Prostate gland (tissue), 2 donors: ENCODE measurements at regions not wholly inside any gene's neighbourhood (a gene's known extent, or its start where the extent isn't known, plus 50 kb on each side); places are given as distances from the start of the nearest gene placed in this dataset.

Experiments used
- DNase-seq: peaks from one replicate; pipeline ENCODE4 v3.0.0-alpha.2; 2019; ENCODE audit warnings: low spot score
- H3K27ac ChIP-seq, 2 donors: fragments of 200-600 bp; sonication (generic); 2 replicates each; pipeline ENCODE4 v1.5.1; 2017 to 2019
- H3K27me3 ChIP-seq: fragments of 200-600 bp; sonication (generic); replicated peaks from 2 replicates; pipeline ENCODE4 v1.5.1; 2019; ENCODE audit not compliant: insufficient read depth
- H3K36me3 ChIP-seq, 2 donors: fragments of 200-600 bp; sonication (generic); 1 replicate in 1 of 2; 2 replicates in 1 of 2; pipeline versions ENCODE4 v1.5.1 to v1.8.1; 2017 to 2019
- H3K4me1 ChIP-seq: fragments of 200-600 bp; sonication (generic); replicated peaks from 2 replicates; pipeline ENCODE4 v1.5.1; 2019
- H3K4me3 ChIP-seq, 2 donors: fragments of 200-600 bp; sonication (generic); 2 replicates each; pipeline ENCODE4 v1.5.1; 2017 to 2019
- H3K9me3 ChIP-seq: fragments of 200-600 bp; sonication (generic); 2 replicates; pipeline ENCODE4 v1.5.1; 2017
- CTCF ChIP-seq, 4 experiments: fragments of 200-600 bp in 2 of 4; fragments of 450-650 bp in 2 of 4; sonication (generic) in 2 of 4; IDR thresholded peaks; 1 replicate in 3 of 4; 2 replicates in 1 of 4; pipeline ENCODE4 v1.5.1; 2016 to 2019; ENCODE audit warnings: antibody characterized with exemption in 4 of 4, mild to moderate bottlenecking in 2 of 4, moderate library complexity in 2 of 4
- POLR2A ChIP-seq: fragments of 450-650 bp; IDR thresholded peaks from one replicate; pipeline ENCODE4 v1.6.1; 2016; ENCODE audit warnings: antibody characterized with exemption, mild to moderate bottlenecking
- POLR2AphosphoS5 ChIP-seq: sonication (generic); formaldehyde crosslinking; IDR thresholded peaks from one replicate; pipeline ENCODE4 v1.6.1; 2017; ENCODE audit warnings: antibody characterized with exemption
- WGBS: methylation state at CpG from one replicate; pipeline ENCODE4 v1.1.5; 2018; 5-methylcytosine and 5-hydroxymethylcytosine counted together
- intact Hi-C: fragments of 100-400 bp; cut with DNase I; formaldehyde crosslinking; loops from one replicate; pipeline ENCODE4 v1.14.2; 2022

GRCh38 chr11:42239188-42239587, 779.7 kb upstream of the LRRC4C start:
- intact Hi-C loops = no loop called here
- 16% methylated on average over 5 of the region's 5 CpGs for WGBS
- H3K36me3 ChIP-seq = no peaks in the 10 kb centered on the region
- no peaks in the 10 kb centered on the region for H3K9me3 ChIP-seq
- DNase-seq = peak; percentile 50
- H3K27ac ChIP-seq = no peak overlapping the region
- H3K4me1 ChIP-seq = no peaks in the 10 kb centered on the region
- no peaks in the 10 kb centered on the region for H3K27me3 ChIP-seq
- TF ChIP-seq POLR2AphosphoS5 = peak; percentile 48
- no peak for TF ChIP-seq CTCF (IDR thresholded peaks at IDR 0.05)
- TF ChIP-seq POLR2A = no peak
- H3K4me3 ChIP-seq = no peak overlapping the region

- Histone ChIP-seq H3K27ac (no peak overlapping the region), H3K36me3 (no peaks in the 10 kb centered on the region), H3K9me3 (no peaks in the 10 kb centered on the region), H3K4me1 (no peaks in the 10 kb centered on the region), H3K27me3 (no peaks in the 10 kb centered on the region), H3K4me3 (no peak overlapping the region)
- 75% methylated on average over 2 of the region's 2 CpGs for WGBS
- intact Hi-C loops = no loop called here
- no peak for DNase-seq
- no peak for TF ChIP-seq CTCF (IDR thresholded peaks at IDR 0.05)
- TF ChIP-seq POLR2AphosphoS5 = no peak
- no peak for TF ChIP-seq POLR2A
Measured at GRCh38 chr11:42243385-42243784, 783.9 kb upstream of the LRRC4C start.

DNA sequence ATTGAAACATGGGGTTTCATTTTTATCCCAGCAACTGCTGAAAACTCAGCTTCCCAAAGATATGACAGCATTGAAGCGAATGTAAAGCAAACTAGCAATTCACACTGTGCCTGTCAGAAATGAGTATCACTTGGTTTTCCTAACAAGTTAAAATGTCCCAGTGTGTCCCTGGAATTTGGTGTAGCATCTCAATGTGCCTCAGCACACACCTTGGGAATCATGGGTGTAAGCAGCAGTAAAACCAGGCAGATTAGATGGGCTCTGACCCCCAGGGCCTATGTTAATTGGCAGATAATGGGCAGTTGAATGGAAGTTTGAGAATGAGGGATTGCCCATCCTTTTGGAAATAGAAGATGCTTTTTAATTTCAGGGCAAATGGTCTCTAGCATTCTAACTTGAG, 784.9 kb upstream of the LRRC4C start:
- no peaks in the 10 kb centered on the region for H3K27me3 ChIP-seq
- TF ChIP-seq POLR2A (no peak), CTCF (IDR thresholded peaks at IDR 0.05) (no peak), POLR2AphosphoS5 (no peak)
- intact Hi-C loops = no loop called here
- no peak for DNase-seq
- no peak overlapping the region for H3K4me3 ChIP-seq
- no peaks in the 10 kb centered on the region for H3K4me1 ChIP-seq
- H3K27ac ChIP-seq = no peak overlapping the region
- H3K36me3 ChIP-seq = no peaks in the 10 kb centered on the region
- no peaks in the 10 kb centered on the region for H3K9me3 ChIP-seq
- WGBS = 76% methylated on average over 1 of the region's 1 CpG

GRCh38 chr11:42249401-42249800, 789.9 kb upstream of the LRRC4C start:
- intact Hi-C loops = no loop called here
- no peaks in the 10 kb centered on the region for H3K9me3 ChIP-seq
- no peak for DNase-seq
- no peak overlapping the region for H3K27ac ChIP-seq
- no peaks in the 10 kb centered on the region for H3K36me3 ChIP-seq
- TF ChIP-seq POLR2A (no peak), CTCF (IDR thresholded peaks at IDR 0.05) (no peak), POLR2AphosphoS5 (no peak)
- H3K27me3 ChIP-seq = no peaks in the 10 kb centered on the region
- H3K4me1 ChIP-seq = no peaks in the 10 kb centered on the region
- 71% methylated on average over 4 of the region's 4 CpGs for WGBS
- no peak overlapping the region for H3K4me3 ChIP-seq

DNA sequence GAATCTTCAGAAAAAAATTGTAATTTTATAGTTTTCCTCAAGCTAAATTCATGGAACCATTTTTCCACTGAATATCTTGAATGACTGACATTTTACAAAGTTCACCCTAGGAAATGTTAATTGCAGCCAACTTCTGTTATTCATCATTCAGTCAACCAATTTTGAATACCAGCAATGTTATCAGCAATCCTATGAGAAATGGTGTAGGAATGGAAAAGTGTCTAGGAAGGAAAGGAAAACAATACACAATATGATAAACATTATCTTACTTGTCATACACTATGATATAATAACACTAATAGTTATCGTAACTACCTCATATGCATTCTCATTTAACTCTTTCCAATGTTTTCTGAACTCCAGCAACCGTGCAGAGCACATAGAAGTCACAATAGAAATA, 790.5 kb upstream of the LRRC4C start:
- H3K27ac ChIP-seq = no peak overlapping the region
- H3K9me3 ChIP-seq = no peaks in the 10 kb centered on the region
- H3K4me3 ChIP-seq = no peak overlapping the region
- WGBS = 80% methylated on average over 2 of the region's 2 CpGs
- TF ChIP-seq CTCF (IDR thresholded peaks at IDR 0.05) = no peak
- TF ChIP-seq POLR2A = no peak
- no peak for TF ChIP-seq POLR2AphosphoS5
- H3K36me3 ChIP-seq = no peaks in the 10 kb centered on the region
- no peak for DNase-seq
- no peaks in the 10 kb centered on the region for H3K4me1 ChIP-seq
- intact Hi-C loops = no loop called here
- H3K27me3 ChIP-seq = no peaks in the 10 kb centered on the region
